PC-9 (cell line): ENCODE measurements at regions not wholly inside any gene's neighbourhood (a gene's known extent, or its start where the extent isn't known, plus 50 kb on each side); places are given as distances from the start of the nearest gene placed in this dataset.

ENCODE experiments used
- BruUV-seq: library from RNA; stranded (reverse); fragments of 400-500 nt; replicated peaks from 2 replicates; lab custom pipeline; 2021; lab: Mats Ljungman, UMichigan
- CTCF ChIA-PET: fragments of 300-600 bp; sonication (Branson Sonifier 250); formaldehyde crosslinking; loops from one replicate; lab custom pipeline; 2022; ENCODE audit warnings: antibody characterized with exemption; lab: Charles Lee
- POLR2A ChIA-PET: fragments of 300-600 bp; sonication (Branson Sonifier 250); formaldehyde crosslinking; loops from one replicate; lab custom pipeline; 2022; ENCODE audit warnings: antibody characterized with exemption; ENCODE audit not compliant: unreplicated experiment; lab: Charles Lee
- DNase-seq, 2 experiments: peaks; one replicate each; pipeline versions ENCODE4 v3.0.0 to v3.0.0-alpha.2; 2015 to 2022; ENCODE audit warnings: mixed read lengths in 1 of 2
- H2AFZ ChIP-seq: fragments of 200-600 bp; sonication (generic); 2 replicates; pipeline ENCODE4 v1.8.1; 2017; ENCODE audit warnings: antibody characterized with exemption
- H3F3A ChIP-seq: fragments of 200-600 bp; sonication (generic); 2 replicates; pipeline ENCODE4 v1.8.1; 2017; ENCODE audit warnings: antibody characterized with exemption, mild to moderate bottlenecking, low read depth; ENCODE audit not compliant: insufficient read depth
- H3K27ac ChIP-seq: fragments of 200-600 bp; sonication (generic); 2 replicates; pipeline ENCODE4 v1.6.1; 2016; ENCODE audit warnings: mixed run types
- H3K27me3 ChIP-seq: fragments of 200-600 bp; sonication (generic); 2 replicates; pipeline ENCODE4 v1.6.1; 2016; ENCODE audit warnings: low read depth, mixed run types; ENCODE audit not compliant: insufficient read depth
- H3K36me3 ChIP-seq: fragments of 200-600 bp; sonication (generic); 2 replicates; pipeline ENCODE4 v1.6.1; 2016; ENCODE audit warnings: low read depth, mixed run types
- H3K4me1 ChIP-seq: fragments of 200-600 bp; sonication (generic); replicated peaks from 2 replicates; pipeline ENCODE4 v1.6.1; 2016; ENCODE audit warnings: mixed run types; ENCODE audit not compliant: insufficient read depth
- H3K4me2 ChIP-seq: fragments of 200-600 bp; sonication (generic); 2 replicates; pipeline ENCODE4 v1.6.1; 2017; ENCODE audit warnings: mixed run types
- H3K4me3 ChIP-seq: fragments of 200-600 bp; sonication (generic); 2 replicates; pipeline ENCODE4 v1.6.1; 2016; ENCODE audit warnings: mixed run types
- H3K79me2 ChIP-seq: fragments of 200-600 bp; sonication (generic); 2 replicates; pipeline ENCODE4 v1.6.1; 2017; ENCODE audit warnings: low read depth, mixed run types
- H3K9me2 ChIP-seq: fragments of 200-600 bp; sonication (generic); 2 replicates; pipeline ENCODE4 v1.8.1; 2017; ENCODE audit warnings: mild to moderate bottlenecking; ENCODE audit not compliant: insufficient read depth
- H3K9me3 ChIP-seq: fragments of 200-600 bp; sonication (generic); 2 replicates; pipeline ENCODE4 v1.8.1; 2016; ENCODE audit warnings: low read depth; ENCODE audit not compliant: insufficient read depth
- H4K20me1 ChIP-seq: fragments of 200-600 bp; sonication (generic); 2 replicates; pipeline ENCODE4 v1.8.1; 2017; ENCODE audit not compliant: insufficient read depth
- CTCF ChIP-seq: fragments of 200-600 bp; sonication (generic); conservative IDR thresholded peaks from 2 replicates; pipeline ENCODE4 v1.6.1; 2017; ENCODE audit warnings: mixed run types, antibody characterized with exemption, mild to moderate bottlenecking, moderate library complexity
- EZH2 ChIP-seq: fragments of 200-600 bp; sonication (generic); IDR thresholded peaks from 2 replicates; pipeline ENCODE4 v1.8.0; 2017; ENCODE audit warnings: antibody characterized with exemption, low read depth
- intact Hi-C: fragments of 100-400 bp; cut with micrococcal nuclease; formaldehyde crosslinking; loops from one replicate; pipeline ENCODE4 v1.10.0; 2022; ENCODE audit not compliant: unreplicated experiment

- H3K36me3 ChIP-seq = no peaks in the 10 kb centered on the region
- no peaks in the 10 kb centered on the region for H3F3A ChIP-seq
- no peak overlapping the region for H2AFZ ChIP-seq
- POLR2A ChIA-PET = interaction anchor here (0.6 kb wide), 1 partner anchor 1696 kb away, joined by 3 read pairs; no protein-coding TSS in a partner anchor
- no peak overlapping the region for H3K4me2 ChIP-seq
- intact Hi-C loops = no loop called here
- CTCF ChIA-PET = no interaction called here
- H4K20me1 ChIP-seq = no peaks in the 10 kb centered on the region
- H3K9me3 ChIP-seq = no peaks in the 10 kb centered on the region
- no peaks in the 10 kb centered on the region for H3K79me2 ChIP-seq
- H3K27ac ChIP-seq = no peak overlapping the region
- no peak overlapping the region for H3K4me3 ChIP-seq
- H3K27me3 ChIP-seq = no peaks in the 10 kb centered on the region
- no peaks in the 10 kb centered on the region for H3K9me2 ChIP-seq
- BruUV-seq = no TSS peak
- TF ChIP-seq EZH2 = no peak
- no peak for TF ChIP-seq CTCF
- DNase-seq = no peak
- H3K4me1 ChIP-seq = no peaks in the 10 kb centered on the region
These were observed 1670.4 kb upstream of the AGA start for GRCh38 chr4:179112441-179113170.

GRCh38 chr4:179114615-179115014 is 1672.4 kb upstream of the AGA start:
- H3K79me2 ChIP-seq = no peaks in the 10 kb centered on the region
- intact Hi-C loops = no loop called here
- no peak overlapping the region for H2AFZ ChIP-seq
- no peak overlapping the region for H3K4me3 ChIP-seq
- no peak overlapping the region for H3K27ac ChIP-seq
- no peak overlapping the region for H3K4me2 ChIP-seq
- BruUV-seq = no TSS peak
- DNase-seq = no peak
- no peaks in the 10 kb centered on the region for H4K20me1 ChIP-seq
- H3K9me2 ChIP-seq = no peaks in the 10 kb centered on the region
- ChIA-PET POLR2A (no interaction called here), CTCF (no interaction called here)
- H3K9me3 ChIP-seq = no peaks in the 10 kb centered on the region
- H3K36me3 ChIP-seq = no peaks in the 10 kb centered on the region
- H3K4me1 ChIP-seq = no peaks in the 10 kb centered on the region
- H3K27me3 ChIP-seq = no peaks in the 10 kb centered on the region
- H3F3A ChIP-seq = no peaks in the 10 kb centered on the region
- no peak for TF ChIP-seq EZH2
- TF ChIP-seq CTCF = no peak

- H3K27ac ChIP-seq = no peak overlapping the region
- no peaks in the 10 kb centered on the region for H3K9me2 ChIP-seq
- BruUV-seq = no TSS peak
- intact Hi-C loops = no loop called here
- no peaks in the 10 kb centered on the region for H3F3A ChIP-seq
- ChIA-PET CTCF (no interaction called here), POLR2A (no interaction called here)
- H3K36me3 ChIP-seq = no peaks in the 10 kb centered on the region
- H3K4me1 ChIP-seq = no peaks in the 10 kb centered on the region
- H3K79me2 ChIP-seq = no peaks in the 10 kb centered on the region
- H3K9me3 ChIP-seq = no peaks in the 10 kb centered on the region
- H3K4me3 ChIP-seq = no peak overlapping the region
- H4K20me1 ChIP-seq = no peaks in the 10 kb centered on the region
- no peak for TF ChIP-seq EZH2
- no peak for TF ChIP-seq CTCF
- H3K27me3 ChIP-seq = no peaks in the 10 kb centered on the region
- no peak overlapping the region for H3K4me2 ChIP-seq
- no peak overlapping the region for H2AFZ ChIP-seq
- no peak for DNase-seq
These were observed 1673.8 kb upstream of the AGA start for GRCh38 chr4:179116011-179116410.
